ENCODE measurements at regions not wholly inside any gene's neighbourhood (a gene's known extent, or its start where the extent isn't known, plus 50 kb on each side); places are given as distances from the start of the nearest gene placed in this dataset.

DNA sequence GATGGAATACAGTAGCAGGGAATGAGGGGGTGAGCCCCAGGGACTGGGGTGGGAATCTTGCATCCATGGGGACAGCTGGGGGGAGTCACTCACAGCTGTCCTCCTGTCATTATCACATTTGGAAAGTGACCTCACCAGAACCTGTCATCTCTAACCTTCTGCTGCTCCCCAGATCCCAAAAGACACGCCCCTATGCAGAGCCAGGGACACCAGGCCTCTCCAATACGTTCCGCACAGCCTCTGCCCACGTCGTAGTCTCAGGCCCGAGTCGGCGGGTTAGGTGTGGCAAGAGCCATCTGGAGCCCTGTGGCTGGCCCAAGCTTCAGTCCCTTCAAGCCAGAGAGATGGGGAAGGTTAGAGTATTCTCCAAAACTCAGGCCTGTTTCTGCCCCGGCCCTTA, 214.3 kb downstream of the ENGASE start:
- in situ Hi-C loops (cut with HindIII; ENCODE audit: low sequenced_read_pairs): no loop called here
- no peak overlapping the region for H3K4me3 ChIP-seq (ENCODE audit: low read depth, low read length)
- no peak for DNase-seq (ENCODE audit: low read depth)
- TF ChIP-seq, protein P1, sequence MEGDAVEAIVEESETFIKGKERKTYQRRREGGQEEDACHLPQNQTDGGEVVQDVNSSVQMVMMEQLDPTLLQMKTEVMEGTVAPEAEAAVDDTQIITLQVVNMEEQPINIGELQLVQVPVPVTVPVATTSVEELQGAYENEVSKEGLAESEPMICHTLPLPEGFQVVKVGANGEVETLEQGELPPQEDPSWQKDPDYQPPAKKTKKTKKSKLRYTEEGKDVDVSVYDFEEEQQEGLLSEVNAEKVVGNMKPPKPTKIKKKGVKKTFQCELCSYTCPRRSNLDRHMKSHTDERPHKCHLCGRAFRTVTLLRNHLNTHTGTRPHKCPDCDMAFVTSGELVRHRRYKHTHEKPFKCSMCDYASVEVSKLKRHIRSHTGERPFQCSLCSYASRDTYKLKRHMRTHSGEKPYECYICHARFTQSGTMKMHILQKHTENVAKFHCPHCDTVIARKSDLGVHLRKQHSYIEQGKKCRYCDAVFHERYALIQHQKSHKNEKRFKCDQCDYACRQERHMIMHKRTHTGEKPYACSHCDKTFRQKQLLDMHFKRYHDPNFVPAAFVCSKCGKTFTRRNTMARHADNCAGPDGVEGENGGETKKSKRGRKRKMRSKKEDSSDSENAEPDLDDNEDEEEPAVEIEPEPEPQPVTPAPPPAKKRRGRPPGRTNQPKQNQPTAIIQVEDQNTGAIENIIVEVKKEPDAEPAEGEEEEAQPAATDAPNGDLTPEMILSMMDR (IDR thresholded peaks at IDR 0.05; ENCODE audit: low read depth, low read length, missing control alignments): no peak

GRCh38 chr17:79286440-79286839, 211.8 kb downstream of the ENGASE start:
- TF ChIP-seq, protein P1 (IDR thresholded peaks at IDR 0.05; ENCODE audit: low read depth, low read length, missing control alignments): no peak
- in situ Hi-C loops (cut with HindIII; ENCODE audit: low sequenced_read_pairs): no loop called here
- no peak for DNase-seq (ENCODE audit: low read depth)
- H3K4me3 ChIP-seq (ENCODE audit: low read depth, low read length): no peak overlapping the region

GRCh38 chr17:79285973-79286372, 211.3 kb downstream of the ENGASE start:
- no peak for DNase-seq (ENCODE audit: low read depth)
- H3K4me3 ChIP-seq (ENCODE audit: low read depth, low read length): no peak overlapping the region
- TF ChIP-seq, protein P1 (IDR thresholded peaks at IDR 0.05; ENCODE audit: low read depth, low read length, missing control alignments): no peak
- in situ Hi-C loops (cut with HindIII; ENCODE audit: low sequenced_read_pairs): no loop called here

DNA sequence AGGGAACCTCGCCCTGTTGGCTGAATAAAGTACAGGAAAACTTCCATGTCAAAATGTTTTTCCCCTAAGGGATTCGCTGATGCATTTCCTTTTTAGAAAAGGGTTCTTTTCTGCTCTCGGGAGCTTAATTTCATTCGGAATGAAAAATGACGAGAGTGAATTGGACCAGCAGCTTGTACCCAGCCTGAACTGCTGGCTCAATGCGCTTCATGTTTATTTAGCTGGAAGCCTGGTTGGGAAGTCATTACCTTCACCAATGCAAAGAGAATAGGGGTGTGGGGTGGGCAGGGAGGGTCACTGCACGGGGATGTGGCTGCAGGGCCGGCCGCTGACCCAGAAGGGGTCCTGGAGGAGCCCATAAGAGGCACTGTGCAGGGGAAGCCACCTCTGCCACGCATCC, 207.7 kb downstream of the ENGASE start:
- in situ Hi-C loops (cut with HindIII; ENCODE audit: low sequenced_read_pairs): no loop called here
- TF ChIP-seq, protein P1 (IDR thresholded peaks at IDR 0.05; ENCODE audit: low read depth, low read length, missing control alignments): no peak
- H3K4me3 ChIP-seq (ENCODE audit: low read depth, low read length): no peak overlapping the region
- no peak for DNase-seq (ENCODE audit: low read depth)

- TF ChIP-seq, protein P1 (IDR thresholded peaks at IDR 0.05; ENCODE audit: low read depth, low read length, missing control alignments): no peak
- no peak overlapping the region for H3K4me3 ChIP-seq (ENCODE audit: low read depth, low read length)
- in situ Hi-C loops (cut with HindIII; ENCODE audit: low sequenced_read_pairs): no loop called here
- no peak for DNase-seq (ENCODE audit: low read depth)
These were observed 207.2 kb downstream of the ENGASE start for GRCh38 chr17:79281803-79282202.

DNA sequence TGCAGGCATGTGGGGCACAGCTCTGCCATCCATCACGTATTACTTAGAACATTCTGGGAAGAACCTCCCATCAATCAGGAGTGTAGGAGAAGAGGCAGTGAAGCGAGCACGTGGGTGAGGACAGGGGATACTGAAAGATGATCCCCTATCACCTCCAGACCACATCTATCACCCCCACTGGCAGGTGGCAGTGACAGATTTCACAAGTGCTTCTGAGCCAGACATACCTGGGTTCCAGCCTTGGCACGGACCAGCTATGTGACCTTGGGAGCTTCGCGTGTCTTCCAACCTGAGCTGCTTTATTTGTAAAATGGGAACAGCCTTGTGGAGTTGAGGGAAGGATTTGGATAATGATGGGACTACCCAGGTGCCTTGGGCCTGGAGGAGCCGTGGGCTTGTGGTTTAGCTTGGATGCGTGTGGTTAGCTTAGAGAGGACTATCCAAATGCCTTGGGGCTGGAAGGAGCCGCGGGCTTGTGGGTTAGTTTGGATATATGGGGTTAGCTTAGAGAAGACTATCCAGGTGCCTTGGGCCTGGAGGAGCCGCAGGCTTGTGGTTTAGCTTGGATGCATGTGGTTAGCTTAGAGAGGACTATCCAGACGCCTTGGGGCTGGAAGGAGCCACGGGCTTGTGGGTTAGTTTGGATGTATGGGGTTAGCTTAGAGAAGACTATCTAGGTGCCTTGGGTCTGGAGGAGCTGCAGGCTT, 206.4 kb downstream of the ENGASE start:
- in situ Hi-C loops (cut with HindIII; ENCODE audit: low sequenced_read_pairs): no loop called here
- H3K4me3 ChIP-seq (ENCODE audit: low read depth, low read length): no peak overlapping the region
- TF ChIP-seq, protein P1 (IDR thresholded peaks at IDR 0.05; ENCODE audit: low read depth, low read length, missing control alignments): no peak
- DNase-seq (ENCODE audit: low read depth): no peak
